H1 (cell line): ENCODE measurements at regions not wholly inside any gene's neighbourhood (a gene's known extent, or its start where the extent isn't known, plus 50 kb on each side); places are given as distances from the start of the nearest gene placed in this dataset.

Experiments used
- CTCF ChIA-PET: fragments of 300-600 bp; sonication (Branson Sonifier 250); formaldehyde crosslinking; loops from one replicate; lab custom pipeline; 2021; ENCODE audit not compliant: partially characterized antibody; lab: Charles Lee
- POLR2A ChIA-PET: fragments of 300-600 bp; sonication (Branson Sonifier 250); formaldehyde crosslinking; loops from one replicate; lab custom pipeline; 2021; ENCODE audit warnings: inconsistent platforms; ENCODE audit not compliant: partially characterized antibody; lab: Charles Lee
- DNase-seq, 2 experiments: peaks; one replicate each; pipeline versions ENCODE4 v3.0.0 to v3.0.0-alpha.2; 2010 to 2022; ENCODE audit warnings: low spot score in 2 of 2, low read depth in 1 of 2, mixed read lengths in 1 of 2
- FAIRE-seq: peaks from 2 replicates; lab custom pipeline; 2011; peaks lifted over from hg19 to GRCh38; lab: Jason Lieb, UNC
- H2AFZ ChIP-seq: 2 replicates; pipeline ENCODE4 v1.8.1; 2012; ENCODE audit warnings: low read length, inconsistent platforms
- H2AK5ac ChIP-seq: 2 replicates; pipeline ENCODE4 v1.6.1; 2013; ENCODE audit warnings: low read depth, low read length
- H2BK120ac ChIP-seq: replicated peaks from 2 replicates; pipeline ENCODE3; 2013; ENCODE audit warnings: low read depth, low read length, inconsistent platforms
- H2BK12ac ChIP-seq: 2 replicates; pipeline ENCODE4 v1.6.1; 2013; ENCODE audit warnings: low read depth, low read length
- H2BK15ac ChIP-seq: 2 replicates; pipeline ENCODE4 v1.6.1; 2013; ENCODE audit warnings: low read length
- H2BK20ac ChIP-seq: 2 replicates; pipeline ENCODE4 v1.6.1; 2013; ENCODE audit warnings: low read length
- H2BK5ac ChIP-seq: 2 replicates; pipeline ENCODE4 v1.6.1; 2013; ENCODE audit warnings: low read depth, low read length
- H3K14ac ChIP-seq: 2 replicates; pipeline ENCODE4 v1.6.1; 2013; ENCODE audit warnings: inconsistent platforms; ENCODE audit not compliant: insufficient read length
- H3K18ac ChIP-seq: 2 replicates; pipeline ENCODE4 v1.6.1; 2013; ENCODE audit warnings: low read length; ENCODE audit errors: extremely low read depth
- H3K23ac ChIP-seq: 2 replicates; pipeline ENCODE4 v1.6.1; 2013; ENCODE audit warnings: inconsistent platforms; ENCODE audit not compliant: insufficient read length
- H3K23me2 ChIP-seq: 2 replicates; pipeline ENCODE4 v1.6.1; 2013; ENCODE audit warnings: low read depth, low read length
- H3K27ac ChIP-seq: 2 replicates; pipeline ENCODE4 v1.6.1; 2011; ENCODE audit warnings: low read depth, low read length, inconsistent platforms
- H3K27me3 ChIP-seq, 4 experiments: replicated peaks in 1 of 4; 1 replicate in 1 of 4; 2 replicates in 3 of 4; pipeline versions ENCODE4 v1.6.1 to v1.8.1; 2011 to 2013; ENCODE audit warnings: low read length in 3 of 4, mild to moderate bottlenecking in 3 of 4, inconsistent platforms in 2 of 4, mixed read lengths in 2 of 4, moderate library complexity in 1 of 4; ENCODE audit not compliant: control insufficient read depth in 3 of 4, insufficient read depth in 3 of 4; ENCODE audit errors: extremely low read depth in 1 of 4
- H3K36me3 ChIP-seq, 4 experiments: 2 replicates each; pipeline versions ENCODE4 v1.6.1 to v1.8.1; 2011 to 2013; ENCODE audit warnings: mild to moderate bottlenecking in 4 of 4, low read length in 3 of 4, moderate library complexity in 2 of 4, control low read depth in 1 of 4, inconsistent platforms in 1 of 4; ENCODE audit not compliant: insufficient read depth in 4 of 4, control insufficient read depth in 2 of 4
- H3K4ac ChIP-seq: replicated peaks from 2 replicates; pipeline ENCODE3; 2013; ENCODE audit warnings: low read length, low read depth, mixed read lengths, inconsistent platforms; ENCODE audit not compliant: insufficient read length
- H3K4me1 ChIP-seq, 4 experiments: replicated peaks in 1 of 4; 1 replicate in 1 of 4; 2 replicates in 3 of 4; pipeline versions ENCODE4 v1.6.1 to v1.8.1; 2011 to 2013; ENCODE audit warnings: low read length in 3 of 4, inconsistent platforms in 2 of 4, mixed read lengths in 1 of 4; ENCODE audit not compliant: insufficient read depth in 4 of 4, control insufficient read depth in 3 of 4
- H3K4me2 ChIP-seq, 2 experiments: 2 replicates each; pipeline versions ENCODE4 v1.6.1 to v1.8.1; 2011 to 2013; ENCODE audit warnings: low read depth in 2 of 2, low read length in 2 of 2, control low read depth in 1 of 2, inconsistent platforms in 1 of 2, mild to moderate bottlenecking in 1 of 2; ENCODE audit not compliant: insufficient read depth in 1 of 2
- H3K4me3 ChIP-seq, 4 experiments: fragments of 200-600, 300-600 bp in 1 of 4; sonication (generic), shearing (Covaris generic), sonication (Bioruptor Twin) in 1 of 4; 2 replicates each; pipeline versions ENCODE4 v1.5.1 to v1.8.1; 2011 to 2016; ENCODE audit warnings: low read length in 4 of 4, low read depth in 3 of 4, control low read depth in 2 of 4, inconsistent platforms in 2 of 4, mild to moderate bottlenecking in 2 of 4, mixed read lengths in 1 of 4, moderate library complexity in 1 of 4; ENCODE audit not compliant: insufficient read depth in 2 of 4; ENCODE audit errors: extremely low read depth in 1 of 4
- H3K56ac ChIP-seq: replicated peaks from 2 replicates; pipeline ENCODE3; 2013; ENCODE audit warnings: low read depth, mild to moderate bottlenecking, mixed read lengths, low read length, inconsistent platforms; ENCODE audit not compliant: insufficient read length
- H3K79me1 ChIP-seq: 2 replicates; pipeline ENCODE4 v1.6.1; 2013; ENCODE audit warnings: low read depth, low read length, control low read depth
- H3K79me2 ChIP-seq, 2 experiments: 2 replicates each; pipeline versions ENCODE4 v1.6.1 to v1.8.1; 2012 to 2013; ENCODE audit warnings: low read length in 2 of 2, mild to moderate bottlenecking in 2 of 2, inconsistent platforms in 1 of 2; ENCODE audit not compliant: insufficient read depth in 2 of 2, control insufficient read depth in 1 of 2
- H3K9ac ChIP-seq, 4 experiments: replicated peaks in 1 of 4; 1 replicate in 1 of 4; 2 replicates in 3 of 4; pipeline versions ENCODE4 v1.6.1 to v1.8.1; 2011 to 2013; ENCODE audit warnings: low read depth in 3 of 4, low read length in 3 of 4, control low read depth in 2 of 4, mild to moderate bottlenecking in 2 of 4, moderate library complexity in 2 of 4, inconsistent platforms in 1 of 4; ENCODE audit errors: extremely low read depth in 1 of 4
- H3K9me3 ChIP-seq, 2 experiments: 2 replicates each; pipeline versions ENCODE4 v1.6.1 to v1.8.1; 2012 to 2013; ENCODE audit warnings: mild to moderate bottlenecking in 2 of 2, moderate library complexity in 2 of 2, control low read depth in 1 of 2, inconsistent platforms in 1 of 2, low read depth in 1 of 2, low read length in 1 of 2, mixed read lengths in 1 of 2; ENCODE audit not compliant: insufficient read depth in 2 of 2
- H4K20me1 ChIP-seq, 2 experiments: replicated peaks in 1 of 2; 2 replicates each; pipeline versions ENCODE3 to v1.8.1; 2011 to 2013; ENCODE audit warnings: inconsistent platforms in 2 of 2, low read length in 2 of 2, mild to moderate bottlenecking in 1 of 2; ENCODE audit not compliant: insufficient read depth in 2 of 2, control insufficient read depth in 1 of 2
- H4K5ac ChIP-seq: 2 replicates; pipeline ENCODE4 v1.6.1; 2013; ENCODE audit warnings: low read length, low read depth, mixed read lengths, inconsistent platforms; ENCODE audit not compliant: insufficient read length
- H4K8ac ChIP-seq: 2 replicates; pipeline ENCODE4 v1.8.0; 2013; ENCODE audit warnings: mild to moderate bottlenecking, moderate library complexity, low read length, inconsistent platforms; ENCODE audit not compliant: insufficient read depth; ENCODE audit errors: extremely low read depth
- H4K91ac ChIP-seq: replicated peaks from 2 replicates; pipeline ENCODE3; 2013; ENCODE audit warnings: low read length, mixed read lengths, inconsistent platforms; ENCODE audit not compliant: insufficient read length
- BRCA1 ChIP-seq: IDR thresholded peaks from 2 replicates; pipeline ENCODE4 v1.6.1; 2012; ENCODE audit warnings: low read depth, low read length, improper control_type of control experiment
- CTCF ChIP-seq, 3 experiments: IDR thresholded peaks; 1 replicate in 2 of 3; 2 replicates in 1 of 3; pipeline versions ENCODE4 v1.5.1 to v1.6.1; 2011; ENCODE audit warnings: low read length in 3 of 3, mild to moderate bottlenecking in 3 of 3, inconsistent platforms in 2 of 3, low read depth in 1 of 3, moderate library complexity in 1 of 3; ENCODE audit not compliant: insufficient read depth in 1 of 3; ENCODE audit errors: control extremely low read depth in 1 of 3
- RAD21 ChIP-seq, 2 experiments: IDR thresholded peaks in 1 of 2; conservative IDR thresholded peaks in 1 of 2; 2 replicates each; pipeline ENCODE4 v1.6.1; 2011; ENCODE audit warnings: low read depth in 2 of 2, low read length in 2 of 2, improper control_type of control experiment in 1 of 2, inconsistent platforms in 1 of 2, mild to moderate bottlenecking in 1 of 2, moderate library complexity in 1 of 2
- TEAD4 ChIP-seq: IDR thresholded peaks from 2 replicates; pipeline ENCODE4 v1.6.1; 2012; ENCODE audit warnings: low read depth, low read length, inconsistent platforms, mixed read lengths
- WGBS, 2 experiments: shearing (Covaris generic) in 1 of 2; methylation state at CpG; one replicate each; pipeline versions ENCODE4 v1.1.6 to v1.1.7; 2013 to 2015; ENCODE audit warnings: low lambda C conversion rate in 2 of 2, mixed read lengths in 2 of 2, inconsistent platforms in 1 of 2, low coverage in 1 of 2, missing lambda C conversion rate in 1 of 2; ENCODE audit not compliant: insufficient replicate concordance in 2 of 2, insufficient coverage in 1 of 2, insufficient read length in 1 of 2; ENCODE audit errors: extremely low coverage in 1 of 2, missing lambda C conversion rate in 1 of 2; 5-methylcytosine and 5-hydroxymethylcytosine counted together

- Histone ChIP-seq H4K8ac (no peak overlapping the region), H2BK12ac (no peak overlapping the region), H2AK5ac (no peak overlapping the region), H3K9ac (no peak overlapping the region), H3K27me3 (no peaks in the 10 kb centered on the region), H2BK120ac (no peak overlapping the region), H3K4ac (no peak overlapping the region), H3K4me2 (no peak overlapping the region), H2BK15ac (no peak overlapping the region), H3K4me3 (no peak overlapping the region), H3K23ac (no peak overlapping the region), H4K20me1 (no peaks in the 10 kb centered on the region), H3K14ac (no peak overlapping the region), H3K18ac (no peak overlapping the region), H3K79me1 (no peaks in the 10 kb centered on the region), H3K23me2 (no peaks in the 10 kb centered on the region), H3K36me3 (no peaks in the 10 kb centered on the region), H4K91ac (no peak overlapping the region), H2BK5ac (no peak overlapping the region), H3K27ac (no peak overlapping the region), H3K79me2 (no peaks in the 10 kb centered on the region), H3K9me3 (peaks cover 7% of the 10 kb centered on the region in 2 experiments; a peak in 3 of 4 replicates), H3K4me1 (peaks cover 0 to 2% (median 1%) of the 10 kb centered on the region in 4 experiments; a peak in 1 of 7 replicates), H2AFZ (no peak overlapping the region), H4K5ac (no peak overlapping the region), H3K56ac (no peak overlapping the region), H2BK20ac (no peak overlapping the region)
- ChIA-PET CTCF (interaction anchor here (0.6 to 1.8 kb wide), 14 partner anchors 9 to 690 kb away, joined by 3 to 9 read pairs (median 4); partner anchors contain the start of gene NRIP1), POLR2A (no interaction called here)
- DNase-seq = no peak
- no peak for FAIRE-seq
- 69% methylated on average over 5 of the region's 5 CpGs; no CpG with 5 or more reads in 1 of the 2 experiments for WGBS, 2 experiments
- no peak for TF ChIP-seq TEAD4
- TF ChIP-seq CTCF (IDR thresholded peaks at IDR 0.05; ENCODE audit: control extremely low read depth in 1 of 3, insufficient read depth in 1 of 3, low read depth in 1 of 3, low read length in 3 of 3) = peak in 1 of 3 experiments; percentile 15; a peak in 1 of 4 replicates
- TF ChIP-seq RAD21 (IDR thresholded peaks at IDR 0.05 in 1 of 2, conservative IDR thresholded peaks at IDR 0.05 in 1 of 2; ENCODE audit: low read depth in 2 of 2, low read length in 2 of 2) = peak in 1 of 2 experiments; percentile 6; a peak in 1 of 4 replicates
- TF ChIP-seq BRCA1 = no peak
Observed at GRCh38 chr21:14862794-14863720, 201.7 kb downstream of the NRIP1 start.
